ENCODE measurements at regions not wholly inside any gene's neighbourhood (a gene's known extent, or its start where the extent isn't known, plus 50 kb on each side); places are given as distances from the start of the nearest gene placed in this dataset.

DNA sequence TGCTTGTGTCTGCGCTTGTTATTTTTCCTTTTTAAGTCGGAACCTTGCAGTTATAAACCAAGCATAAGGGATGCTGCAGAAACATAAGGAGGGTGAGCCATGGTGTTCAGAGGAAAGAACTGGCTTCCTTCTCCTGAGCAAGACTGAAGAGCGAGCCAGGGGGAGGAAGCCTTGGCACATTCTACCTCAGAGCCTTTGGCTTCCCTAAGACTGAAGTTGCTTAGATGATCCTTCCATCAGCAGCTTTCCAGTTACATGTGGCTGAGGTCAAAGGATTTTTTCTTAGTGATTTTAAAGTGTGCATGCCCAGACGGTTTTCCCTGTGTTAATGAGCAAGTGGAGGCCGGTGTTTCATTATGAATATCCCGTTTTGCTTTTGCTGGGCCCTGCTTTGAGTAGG is 363.8 kb downstream of the DOK5 start:
- TF ChIP-seq ZFX (IDR thresholded peaks at IDR 0.05; ENCODE audit: borderline replicate concordance): no peak
- TF ChIP-seq, protein P1, sequence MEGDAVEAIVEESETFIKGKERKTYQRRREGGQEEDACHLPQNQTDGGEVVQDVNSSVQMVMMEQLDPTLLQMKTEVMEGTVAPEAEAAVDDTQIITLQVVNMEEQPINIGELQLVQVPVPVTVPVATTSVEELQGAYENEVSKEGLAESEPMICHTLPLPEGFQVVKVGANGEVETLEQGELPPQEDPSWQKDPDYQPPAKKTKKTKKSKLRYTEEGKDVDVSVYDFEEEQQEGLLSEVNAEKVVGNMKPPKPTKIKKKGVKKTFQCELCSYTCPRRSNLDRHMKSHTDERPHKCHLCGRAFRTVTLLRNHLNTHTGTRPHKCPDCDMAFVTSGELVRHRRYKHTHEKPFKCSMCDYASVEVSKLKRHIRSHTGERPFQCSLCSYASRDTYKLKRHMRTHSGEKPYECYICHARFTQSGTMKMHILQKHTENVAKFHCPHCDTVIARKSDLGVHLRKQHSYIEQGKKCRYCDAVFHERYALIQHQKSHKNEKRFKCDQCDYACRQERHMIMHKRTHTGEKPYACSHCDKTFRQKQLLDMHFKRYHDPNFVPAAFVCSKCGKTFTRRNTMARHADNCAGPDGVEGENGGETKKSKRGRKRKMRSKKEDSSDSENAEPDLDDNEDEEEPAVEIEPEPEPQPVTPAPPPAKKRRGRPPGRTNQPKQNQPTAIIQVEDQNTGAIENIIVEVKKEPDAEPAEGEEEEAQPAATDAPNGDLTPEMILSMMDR (IDR thresholded peaks at IDR 0.05): no peak
- no peak overlapping the region for H3K27ac ChIP-seq

DNA sequence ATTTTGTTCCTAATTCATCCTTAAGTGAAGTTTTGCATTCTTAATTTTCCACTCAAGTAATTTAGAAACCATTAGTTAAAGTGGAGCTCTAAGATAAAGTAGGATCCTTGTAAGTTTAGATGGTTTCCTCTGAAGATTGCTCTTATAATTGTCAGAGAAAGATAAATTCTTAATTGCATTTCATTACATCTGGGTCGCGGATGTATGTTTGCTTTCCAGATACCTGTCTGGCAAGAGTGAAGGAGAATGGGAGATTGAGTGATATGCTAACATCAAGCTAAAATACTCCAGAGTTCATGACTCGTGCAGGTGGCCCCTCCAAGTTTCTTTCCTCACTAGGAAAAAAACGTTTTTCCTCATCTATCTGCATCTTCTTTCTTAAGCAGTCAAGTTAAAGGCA is 361.8 kb downstream of the DOK5 start:
- no peak overlapping the region for H3K27ac ChIP-seq
- TF ChIP-seq, protein P1 (IDR thresholded peaks at IDR 0.05): no peak
- no peak for TF ChIP-seq ZFX (IDR thresholded peaks at IDR 0.05; ENCODE audit: borderline replicate concordance)

DNA sequence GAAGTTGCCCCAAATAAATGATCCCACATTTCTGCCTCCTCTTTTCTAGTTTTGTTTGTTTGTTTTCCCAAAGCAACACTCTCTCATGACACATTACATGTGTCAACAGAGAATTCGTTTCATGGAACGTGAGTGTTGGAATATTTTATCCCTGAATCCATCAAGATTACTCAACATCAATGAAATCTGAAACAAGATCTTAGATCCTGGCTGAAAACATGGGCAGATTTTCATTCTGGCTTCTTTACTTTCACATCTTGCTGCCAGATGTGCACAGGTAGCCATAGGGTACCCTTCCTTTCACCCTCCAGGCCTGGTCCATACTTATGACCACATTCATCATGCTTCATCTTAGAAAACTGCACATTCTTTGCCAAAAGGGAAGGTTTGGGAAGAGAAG is 347.0 kb downstream of the DOK5 start:
- TF ChIP-seq ZFX (IDR thresholded peaks at IDR 0.05; ENCODE audit: borderline replicate concordance): no peak
- TF ChIP-seq, protein P1 (IDR thresholded peaks at IDR 0.05): no peak
- no peak overlapping the region for H3K27ac ChIP-seq

DNA sequence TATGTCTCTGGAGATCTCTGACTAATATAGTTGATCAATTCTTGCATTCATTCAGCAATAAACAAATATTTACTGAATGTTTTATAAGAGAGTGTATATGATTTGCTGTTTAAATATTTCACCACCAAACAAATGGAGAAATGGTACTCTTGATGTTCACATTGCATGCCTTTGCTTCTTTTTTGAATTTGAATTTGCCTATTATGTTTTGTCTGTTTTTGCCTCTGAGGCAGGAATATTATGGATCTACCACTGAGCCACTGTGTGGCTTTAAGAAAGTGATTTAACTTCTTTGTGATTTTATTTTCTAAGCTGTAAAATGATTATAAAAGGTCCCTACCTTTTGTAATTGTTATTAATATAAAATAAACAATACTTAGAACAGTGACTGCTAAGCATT is 345.0 kb downstream of the DOK5 start:
- H3K27ac ChIP-seq: no peak overlapping the region
- no peak for TF ChIP-seq ZFX (IDR thresholded peaks at IDR 0.05; ENCODE audit: borderline replicate concordance)
- TF ChIP-seq, protein P1 (IDR thresholded peaks at IDR 0.05): no peak

DNA sequence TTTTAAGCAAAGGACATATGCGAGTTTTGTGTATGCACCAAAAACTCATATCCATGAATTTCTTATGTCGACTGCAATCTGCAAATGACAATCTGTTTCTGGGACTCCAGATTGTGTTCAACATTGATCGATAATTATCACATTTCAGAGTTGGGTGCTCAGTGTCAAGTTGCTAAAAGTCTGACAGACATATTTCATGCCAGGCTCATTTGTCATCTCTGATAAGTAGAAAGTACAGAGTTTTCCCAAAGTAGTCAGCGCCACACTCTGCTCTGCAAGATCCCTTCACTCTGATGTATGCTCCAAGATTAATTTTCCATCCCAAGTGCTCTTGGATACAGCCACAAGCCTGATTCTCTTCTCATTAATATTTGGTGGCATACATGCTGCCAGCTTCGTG is 331.1 kb downstream of the DOK5 start:
- no peak for TF ChIP-seq ZFX (IDR thresholded peaks at IDR 0.05; ENCODE audit: borderline replicate concordance)
- TF ChIP-seq, protein P1 (IDR thresholded peaks at IDR 0.05): no peak
- H3K27ac ChIP-seq: no peak overlapping the region

DNA sequence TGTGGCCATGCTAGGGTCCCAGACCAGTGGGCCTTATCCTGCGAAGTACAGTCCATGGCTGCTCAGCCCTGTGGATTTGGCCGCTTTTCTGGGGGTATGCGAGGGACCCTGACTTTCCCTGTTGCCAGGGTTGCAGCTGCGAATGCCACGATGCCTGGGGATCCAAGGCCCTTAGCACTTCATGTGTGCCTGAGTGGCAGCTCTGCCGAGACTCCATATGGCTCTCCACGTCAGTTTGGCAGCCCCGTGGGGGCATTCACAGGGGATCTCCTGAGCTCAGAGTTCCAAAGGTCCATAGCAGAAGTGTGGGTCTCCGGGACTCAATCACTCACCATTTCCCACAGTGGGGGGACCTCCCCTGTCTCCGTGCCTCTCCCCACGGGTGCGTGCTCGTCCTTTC is 319.5 kb downstream of the DOK5 start:
- TF ChIP-seq, protein P1 (IDR thresholded peaks at IDR 0.05): no peak
- TF ChIP-seq ZFX (IDR thresholded peaks at IDR 0.05; ENCODE audit: borderline replicate concordance): no peak
- no peak overlapping the region for H3K27ac ChIP-seq

DNA sequence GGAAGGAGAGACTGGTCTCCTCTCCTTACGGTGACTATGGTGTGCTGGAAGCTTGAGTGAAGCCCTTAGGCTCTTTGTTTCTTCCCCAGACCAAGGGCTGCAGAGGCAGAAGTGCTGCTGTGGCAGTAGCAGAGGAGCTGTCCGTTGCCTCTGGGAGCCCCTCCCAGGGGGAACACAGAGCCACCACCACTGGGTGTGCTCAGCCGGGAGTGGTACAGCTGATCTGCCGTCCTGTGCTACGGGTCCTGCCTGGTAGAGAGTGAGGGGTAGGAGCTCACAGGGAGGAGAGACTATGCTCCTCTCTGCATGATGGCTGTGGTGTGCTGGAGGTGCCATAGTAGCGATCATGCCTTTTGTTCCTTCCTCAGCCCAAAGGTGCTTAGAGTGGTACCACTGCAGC is 318.7 kb downstream of the DOK5 start:
- no peak overlapping the region for H3K27ac ChIP-seq
- no peak for TF ChIP-seq ZFX (IDR thresholded peaks at IDR 0.05; ENCODE audit: borderline replicate concordance)
- TF ChIP-seq, protein P1 (IDR thresholded peaks at IDR 0.05): no peak
